22Rv1 (cell line): ENCODE measurements at regions not wholly inside any gene's neighbourhood (a gene's known extent, or its start where the extent isn't known, plus 50 kb on each side); places are given as distances from the start of the nearest gene placed in this dataset.

Experiments
- H3K27ac ChIP-seq: fragments of 450-650 bp; 2 replicates; pipeline ENCODE4 v1.5.1; 2017
- ZFX ChIP-seq: fragments of 450-650 bp; IDR thresholded peaks from 2 replicates; pipeline ENCODE4 v1.6.1; 2017; ENCODE audit warnings: antibody characterized with exemption, borderline replicate concordance
- TF ChIP-seq, protein P1 (sequence below): fragments of 450-650 bp; IDR thresholded peaks from 2 replicates; pipeline ENCODE4 v1.5.1; 2017; ENCODE audit warnings: mild to moderate bottlenecking

DNA sequence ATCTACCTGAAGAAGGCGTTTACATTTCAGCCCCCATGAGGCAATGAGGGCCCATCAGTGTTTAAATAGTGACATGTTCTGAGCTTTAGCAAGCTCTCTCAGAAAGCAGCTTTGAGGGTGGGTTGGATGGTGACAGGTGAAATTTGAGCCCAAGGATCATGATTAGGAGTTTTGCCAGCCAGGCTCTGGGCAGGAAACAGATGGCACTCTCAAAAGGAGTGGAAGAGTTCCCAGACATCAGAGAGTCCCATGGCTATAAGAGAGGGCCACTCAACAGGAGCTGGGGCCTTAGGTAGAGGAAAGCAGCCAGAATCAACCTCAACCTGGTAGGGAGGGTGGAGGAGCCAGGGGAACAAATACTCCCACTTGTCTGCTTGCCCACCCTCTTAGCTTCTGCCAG, 499.8 kb downstream of the MID1IP1 start:
- no peak for TF ChIP-seq ZFX
- TF ChIP-seq, protein P1, sequence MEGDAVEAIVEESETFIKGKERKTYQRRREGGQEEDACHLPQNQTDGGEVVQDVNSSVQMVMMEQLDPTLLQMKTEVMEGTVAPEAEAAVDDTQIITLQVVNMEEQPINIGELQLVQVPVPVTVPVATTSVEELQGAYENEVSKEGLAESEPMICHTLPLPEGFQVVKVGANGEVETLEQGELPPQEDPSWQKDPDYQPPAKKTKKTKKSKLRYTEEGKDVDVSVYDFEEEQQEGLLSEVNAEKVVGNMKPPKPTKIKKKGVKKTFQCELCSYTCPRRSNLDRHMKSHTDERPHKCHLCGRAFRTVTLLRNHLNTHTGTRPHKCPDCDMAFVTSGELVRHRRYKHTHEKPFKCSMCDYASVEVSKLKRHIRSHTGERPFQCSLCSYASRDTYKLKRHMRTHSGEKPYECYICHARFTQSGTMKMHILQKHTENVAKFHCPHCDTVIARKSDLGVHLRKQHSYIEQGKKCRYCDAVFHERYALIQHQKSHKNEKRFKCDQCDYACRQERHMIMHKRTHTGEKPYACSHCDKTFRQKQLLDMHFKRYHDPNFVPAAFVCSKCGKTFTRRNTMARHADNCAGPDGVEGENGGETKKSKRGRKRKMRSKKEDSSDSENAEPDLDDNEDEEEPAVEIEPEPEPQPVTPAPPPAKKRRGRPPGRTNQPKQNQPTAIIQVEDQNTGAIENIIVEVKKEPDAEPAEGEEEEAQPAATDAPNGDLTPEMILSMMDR: no peak
- H3K27ac ChIP-seq: no peak overlapping the region

DNA sequence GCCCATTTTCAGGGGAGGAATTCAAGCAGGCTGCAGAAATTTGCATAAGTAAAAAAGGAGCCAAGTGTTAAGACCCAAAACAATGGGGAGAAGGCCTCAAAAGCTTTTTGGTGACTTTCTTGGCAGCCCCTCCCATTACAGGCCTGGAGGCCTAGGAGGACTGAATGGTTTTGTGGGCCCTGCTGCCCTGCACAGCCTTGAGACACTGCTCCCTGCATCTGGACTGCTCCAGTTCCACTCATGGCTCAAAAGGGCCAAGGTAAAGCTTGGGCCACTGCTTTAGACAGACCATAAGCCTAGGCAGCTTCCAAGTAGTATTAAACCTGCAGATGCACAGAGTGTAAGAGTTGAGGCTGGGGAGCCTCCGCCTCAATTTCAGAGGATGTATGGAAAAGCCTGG, 501.6 kb downstream of the MID1IP1 start:
- no peak for TF ChIP-seq ZFX
- TF ChIP-seq, protein P1: no peak
- no peak overlapping the region for H3K27ac ChIP-seq

- TF ChIP-seq, protein P1: no peak
- TF ChIP-seq ZFX: no peak
- H3K27ac ChIP-seq: no peak overlapping the region
Measured at GRCh38 chrX:39304746-39305145, 503.5 kb downstream of the MID1IP1 start.

GRCh38 chrX:39307488-39307887, 506.2 kb downstream of the MID1IP1 start:
- TF ChIP-seq, protein P1: no peak
- no peak overlapping the region for H3K27ac ChIP-seq

DNA sequence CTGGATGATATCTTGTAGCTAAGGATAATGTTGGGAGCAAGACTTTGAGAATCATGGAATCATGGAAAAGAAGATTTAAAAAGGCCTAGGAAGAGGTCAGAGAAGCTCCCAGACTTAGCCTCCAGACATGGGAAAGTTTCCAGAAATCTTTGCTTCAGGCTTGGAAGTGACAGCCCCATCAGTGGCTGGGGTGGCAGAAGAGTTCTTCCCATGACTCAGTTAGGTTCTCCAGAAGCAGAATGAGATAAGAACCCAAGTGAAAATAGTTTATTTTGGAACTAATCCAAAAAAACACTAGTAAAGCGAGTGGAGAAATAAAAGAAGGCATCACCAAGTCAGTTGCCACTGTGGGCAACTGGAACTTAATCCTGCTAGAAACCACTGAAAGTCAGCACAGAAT, 506.9 kb downstream of the MID1IP1 start:
- no peak overlapping the region for H3K27ac ChIP-seq
- TF ChIP-seq, protein P1: no peak
- no peak for TF ChIP-seq ZFX

GRCh38 chrX:39309018-39309635, 507.9 kb downstream of the MID1IP1 start:
- no peak overlapping the region for H3K27ac ChIP-seq
- TF ChIP-seq, protein P1: no peak
- TF ChIP-seq ZFX: no peak

GRCh38 chrX:39309721-39310152, 508.5 kb downstream of the MID1IP1 start:
- no peak for TF ChIP-seq ZFX
- TF ChIP-seq, protein P1: no peak
- no peak overlapping the region for H3K27ac ChIP-seq
